ENCODE measurements at regions not wholly inside any gene's neighbourhood (a gene's known extent, or its start where the extent isn't known, plus 50 kb on each side); places are given as distances from the start of the nearest gene placed in this dataset.
A peak's percentile ranks its signal among the peaks of the same experiment; 100 is the strongest.

DNA sequence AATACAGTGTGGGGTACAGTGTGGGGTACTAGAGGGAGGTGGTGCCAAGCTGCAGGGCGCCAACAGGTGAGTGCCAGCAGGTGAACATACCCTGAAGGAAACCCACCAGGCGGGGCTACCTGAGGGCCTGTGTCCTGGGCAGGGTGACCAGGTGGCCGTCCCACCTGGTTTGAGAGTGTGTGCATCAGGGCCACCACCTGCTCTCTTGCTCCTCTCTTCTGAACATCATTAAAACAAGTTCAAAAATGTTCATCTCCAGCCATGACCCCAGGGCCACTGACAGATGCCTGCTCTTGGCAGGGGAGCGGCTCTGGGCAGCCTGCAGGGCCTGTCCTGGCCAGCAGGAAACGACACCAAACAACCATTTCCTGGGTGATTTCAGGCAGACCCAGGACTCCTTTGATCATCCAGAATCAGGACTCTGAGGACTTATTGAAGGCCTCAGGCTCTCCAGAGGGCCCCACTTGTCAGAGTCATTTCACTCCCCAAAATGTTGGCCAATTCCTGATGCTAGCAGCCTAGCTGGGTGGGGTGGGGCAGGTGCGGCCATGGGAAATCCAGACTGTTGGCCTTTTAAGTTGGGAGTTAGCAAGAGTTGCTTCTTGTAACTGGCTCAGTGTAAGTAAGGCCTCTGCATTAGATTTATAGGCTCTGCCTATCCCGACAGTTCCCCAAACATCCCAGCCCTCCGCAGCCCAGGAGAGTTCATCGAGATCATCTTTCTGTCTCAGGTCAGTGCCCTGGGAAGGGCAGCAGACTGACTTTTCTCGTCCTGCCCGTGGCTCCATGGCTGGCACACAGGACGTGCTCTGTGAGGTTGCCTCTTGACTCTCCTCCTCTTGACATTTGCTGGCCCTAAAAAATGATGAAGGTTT is 111.5 kb upstream of the ZNF236 start:
- H3K4me1 ChIP-seq (ENCODE audit: insufficient read depth, low read length), result peaks cover 3% of the 10 kb centered on the region
- no peak for ATAC-seq (ENCODE audit: insufficient read depth, low read depth)
- no peaks in the 10 kb centered on the region for H3K27me3 ChIP-seq (ENCODE audit: insufficient read depth, low read length, poor library complexity)

DNA sequence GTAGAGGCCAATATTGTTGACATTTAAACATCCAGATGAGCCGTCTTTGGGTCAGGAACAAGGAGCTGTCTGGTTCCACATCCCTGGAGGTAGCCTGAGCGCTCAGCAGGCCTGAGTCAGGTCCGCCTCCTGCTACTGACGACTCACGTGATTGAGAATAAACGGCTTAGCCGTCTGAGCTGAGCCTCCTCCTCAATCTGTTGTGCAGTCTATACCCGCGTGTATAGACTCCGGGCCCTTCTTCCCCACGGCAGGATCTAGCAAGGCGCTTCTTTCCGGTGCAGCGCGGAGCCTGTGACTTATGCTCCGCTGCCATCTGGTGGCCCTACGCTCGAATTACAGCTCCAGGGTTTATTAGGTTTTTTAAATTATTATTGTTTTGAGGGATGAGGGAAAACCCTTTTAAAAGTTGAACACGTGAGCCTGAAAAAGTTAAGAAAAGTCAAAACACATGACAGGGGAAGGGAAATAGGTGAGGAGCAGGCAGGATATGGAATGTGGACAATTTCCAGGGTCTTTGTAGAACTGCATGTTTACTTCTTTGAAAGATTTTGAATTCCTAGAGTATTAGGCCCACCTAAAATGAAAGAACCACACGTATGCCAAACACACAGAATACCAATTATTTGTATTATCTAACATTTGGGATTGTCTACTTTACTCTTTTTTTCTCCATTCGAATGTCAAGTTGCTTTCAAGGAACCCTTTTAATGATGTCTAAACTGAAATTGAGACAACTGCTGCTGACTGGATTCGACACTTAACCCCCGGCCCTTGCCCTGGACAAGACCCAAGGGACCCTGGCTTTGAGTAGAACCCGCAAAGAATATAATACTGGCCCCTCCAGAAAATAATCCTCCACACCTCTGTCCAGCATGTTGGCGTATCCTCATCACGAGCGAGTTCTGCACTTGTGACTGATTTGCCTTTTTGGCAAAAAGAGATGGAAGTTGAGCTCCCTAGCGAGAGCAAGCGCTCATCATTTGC is 112.4 kb upstream of the ZNF236 start:
- Histone ChIP-seq H4K20me1 (ENCODE audit: insufficient read depth, low read length) (no peaks in the 10 kb centered on the region), H3K27me3 (ENCODE audit: insufficient read depth, low read length, poor library complexity) (no peaks in the 10 kb centered on the region), H2AFZ (ENCODE audit: low read depth, low read length) (peak overlapping the region; percentile 64), H3K36me3 (ENCODE audit: insufficient read depth, low read length) (no peaks in the 10 kb centered on the region), H3K27ac (ENCODE audit: low read length) (no peak overlapping the region), H3K4me3 (ENCODE audit: low read depth in 1 of 2, low read length in 2 of 2) (no peak overlapping the region), H3K4me2 (ENCODE audit: insufficient read depth, low read length) (no peak overlapping the region), H3K79me2 (ENCODE audit: insufficient read depth, low read length) (no peaks in the 10 kb centered on the region), H3K9me3 (ENCODE audit: insufficient read depth, low read length, severe bottlenecking) (no peaks in the 10 kb centered on the region), H3K4me1 (ENCODE audit: insufficient read depth, low read length) (peaks cover 3% of the 10 kb centered on the region), H3K9ac (ENCODE audit: low read depth, low read length) (no peak overlapping the region)
- TF ChIP-seq EZH2 (IDR thresholded peaks at IDR 0.05; ENCODE audit: borderline replicate concordance, low read depth, low read length, severe bottlenecking) (no peak), CTCF (IDR thresholded peaks at IDR 0.05; ENCODE audit: borderline replicate concordance, extremely low read depth, low read length, poor library complexity, severe bottlenecking) (peak; percentile 96)
- peak; percentile 72 for DNase-seq
- peak; percentile 94 for ATAC-seq (ENCODE audit: insufficient read depth, low read depth)

More for the DNA sequence above, 111.5 kb upstream of the ZNF236 start:
- TF ChIP-seq CTCF (IDR thresholded peaks at IDR 0.05; ENCODE audit: borderline replicate concordance, extremely low read depth, low read length, poor library complexity, severe bottlenecking), result no peak
- no peak for TF ChIP-seq EZH2 (IDR thresholded peaks at IDR 0.05; ENCODE audit: borderline replicate concordance, low read depth, low read length, severe bottlenecking)
- Histone ChIP-seq H3K4me2 (ENCODE audit: insufficient read depth, low read length) (no peak overlapping the region), H3K36me3 (ENCODE audit: insufficient read depth, low read length) (no peaks in the 10 kb centered on the region), H3K9ac (ENCODE audit: low read depth, low read length) (no peak overlapping the region), H4K20me1 (ENCODE audit: insufficient read depth, low read length) (no peaks in the 10 kb centered on the region), H3K79me2 (ENCODE audit: insufficient read depth, low read length) (no peaks in the 10 kb centered on the region), H3K4me3 (ENCODE audit: low read depth in 1 of 2, low read length in 2 of 2) (no peak overlapping the region), H3K9me3 (ENCODE audit: insufficient read depth, low read length, severe bottlenecking) (no peaks in the 10 kb centered on the region), H2AFZ (ENCODE audit: low read depth, low read length) (no peak overlapping the region), H3K27ac (ENCODE audit: low read length) (no peak overlapping the region)
- DNase-seq, result no peak

- Histone ChIP-seq H3K4me2 (ENCODE audit: insufficient read depth, low read length) (no peak overlapping the region), H3K27ac (ENCODE audit: low read length) (no peak overlapping the region), H3K27me3 (ENCODE audit: insufficient read depth, low read length, poor library complexity) (no peaks in the 10 kb centered on the region), H3K79me2 (ENCODE audit: insufficient read depth, low read length) (no peaks in the 10 kb centered on the region), H3K9me3 (ENCODE audit: insufficient read depth, low read length, severe bottlenecking) (no peaks in the 10 kb centered on the region), H3K4me1 (ENCODE audit: insufficient read depth, low read length) (peaks cover 3% of the 10 kb centered on the region), H3K36me3 (ENCODE audit: insufficient read depth, low read length) (no peaks in the 10 kb centered on the region), H2AFZ (ENCODE audit: low read depth, low read length) (no peak overlapping the region), H3K9ac (ENCODE audit: low read depth, low read length) (no peak overlapping the region), H3K4me3 (ENCODE audit: low read depth in 1 of 2, low read length in 2 of 2) (no peak overlapping the region), H4K20me1 (ENCODE audit: insufficient read depth, low read length) (no peaks in the 10 kb centered on the region)
- ATAC-seq (ENCODE audit: insufficient read depth, low read depth) (no peak), DNase-seq (no peak)
- TF ChIP-seq CTCF (IDR thresholded peaks at IDR 0.05; ENCODE audit: borderline replicate concordance, extremely low read depth, low read length, poor library complexity, severe bottlenecking), result no peak
- TF ChIP-seq EZH2 (IDR thresholded peaks at IDR 0.05; ENCODE audit: borderline replicate concordance, low read depth, low read length, severe bottlenecking), result no peak
These were observed 113.5 kb upstream of the ZNF236 start for GRCh38 chr18:76708722-76709353.

All from DND-41 (cell line).